PC-9 (cell line): ENCODE measurements at regions not wholly inside any gene's neighbourhood (a gene's known extent, or its start where the extent isn't known, plus 50 kb on each side); places are given as distances from the start of the nearest gene placed in this dataset.

ENCODE experiments used
- EZH2 ChIP-seq: fragments of 200-600 bp; sonication (generic); IDR thresholded peaks from 2 replicates; pipeline ENCODE4 v1.8.0; 2017; ENCODE audit warnings: antibody characterized with exemption, low read depth
- TF ChIP-seq, protein P1 (sequence below): fragments of 200-600 bp; sonication (generic); conservative IDR thresholded peaks from 2 replicates; pipeline ENCODE4 v1.6.1; 2017; ENCODE audit warnings: mixed run types, antibody characterized with exemption, mild to moderate bottlenecking, moderate library complexity

DNA sequence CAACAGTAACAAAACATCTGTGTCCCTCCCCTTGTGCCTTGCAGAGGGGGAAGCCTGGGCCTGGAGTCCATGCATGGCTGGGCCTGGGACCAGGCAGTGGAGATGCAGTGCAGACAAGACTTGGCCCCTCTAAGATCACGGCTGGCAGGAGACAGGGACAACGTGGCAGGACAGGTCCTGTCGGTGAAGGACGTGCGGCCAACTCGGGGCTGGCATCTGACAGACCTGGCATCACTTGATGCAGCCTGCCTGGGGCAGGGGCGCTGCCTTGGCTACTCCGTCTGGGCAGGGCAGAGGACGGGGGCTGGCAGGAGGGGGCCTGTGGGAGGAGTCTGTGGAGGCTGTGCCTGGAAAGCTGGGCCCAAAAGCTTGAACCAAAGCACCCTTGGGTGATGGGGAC lies 112.1 kb downstream of the CPZ start:
- TF ChIP-seq, protein P1, sequence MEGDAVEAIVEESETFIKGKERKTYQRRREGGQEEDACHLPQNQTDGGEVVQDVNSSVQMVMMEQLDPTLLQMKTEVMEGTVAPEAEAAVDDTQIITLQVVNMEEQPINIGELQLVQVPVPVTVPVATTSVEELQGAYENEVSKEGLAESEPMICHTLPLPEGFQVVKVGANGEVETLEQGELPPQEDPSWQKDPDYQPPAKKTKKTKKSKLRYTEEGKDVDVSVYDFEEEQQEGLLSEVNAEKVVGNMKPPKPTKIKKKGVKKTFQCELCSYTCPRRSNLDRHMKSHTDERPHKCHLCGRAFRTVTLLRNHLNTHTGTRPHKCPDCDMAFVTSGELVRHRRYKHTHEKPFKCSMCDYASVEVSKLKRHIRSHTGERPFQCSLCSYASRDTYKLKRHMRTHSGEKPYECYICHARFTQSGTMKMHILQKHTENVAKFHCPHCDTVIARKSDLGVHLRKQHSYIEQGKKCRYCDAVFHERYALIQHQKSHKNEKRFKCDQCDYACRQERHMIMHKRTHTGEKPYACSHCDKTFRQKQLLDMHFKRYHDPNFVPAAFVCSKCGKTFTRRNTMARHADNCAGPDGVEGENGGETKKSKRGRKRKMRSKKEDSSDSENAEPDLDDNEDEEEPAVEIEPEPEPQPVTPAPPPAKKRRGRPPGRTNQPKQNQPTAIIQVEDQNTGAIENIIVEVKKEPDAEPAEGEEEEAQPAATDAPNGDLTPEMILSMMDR: no peak
- TF ChIP-seq EZH2: no peak
